K562 (cell line): ENCODE measurements at regions not wholly inside any gene's neighbourhood (a gene's known extent, or its start where the extent isn't known, plus 50 kb on each side); places are given as distances from the start of the nearest gene placed in this dataset.

Experiments
- CBFB ChIP-seq: sonication (generic); formaldehyde crosslinking; IDR thresholded peaks from 2 replicates; pipeline ENCODE4 v1.4.0; 2020; ENCODE audit warnings: mild to moderate bottlenecking, missing genetic modification reagents
- CBX8 ChIP-seq: fragments of 200-600 bp; sonication (generic); IDR thresholded peaks from 2 replicates; pipeline ENCODE4 v1.6.1; 2012; ENCODE audit warnings: borderline replicate concordance, mixed run types, low read depth, mild to moderate bottlenecking, moderate library complexity, mixed read lengths, low read length, control low read depth, inconsistent platforms; ENCODE audit not compliant: poor library complexity, severe bottlenecking; ENCODE audit errors: extremely low read depth
- ERF ChIP-seq: fragments of 450-650 bp; formaldehyde crosslinking; IDR thresholded peaks from 2 replicates; pipeline ENCODE4 v1.4.0; 2020; ENCODE audit warnings: mild to moderate bottlenecking, mixed read lengths
- IRF1 ChIP-seq: sonication (generic); formaldehyde crosslinking; IDR thresholded peaks from 2 replicates; pipeline ENCODE4 v1.8.0; 2022; ENCODE audit warnings: missing genetic modification reagents, mild to moderate bottlenecking, borderline replicate concordance
- POLR3A ChIP-seq: IDR thresholded peaks from 2 replicates; pipeline ENCODE4 v1.6.1; 2011; ENCODE audit warnings: borderline replicate concordance, mild to moderate bottlenecking, moderate library complexity; ENCODE audit not compliant: insufficient read length, insufficient read depth; ENCODE audit errors: extremely low read depth
- SETDB1 ChIP-seq: IDR thresholded peaks from one replicate; pipeline ENCODE4 v1.6.1; 2012; ENCODE audit warnings: low read length, control low read depth, inconsistent platforms
- SRF ChIP-seq, 2 experiments: fragments of 250-450, 450-650 bp in 1 of 2; sonication (Bioruptor Pico) in 1 of 2; sonication (generic) in 1 of 2; formaldehyde crosslinking; IDR thresholded peaks; 2 replicates each; pipeline versions ENCODE4 v1.5.0 to v1.5.1; 2020 to 2022; ENCODE audit warnings: mild to moderate bottlenecking in 1 of 2, missing genetic modification reagents in 1 of 2
- XRCC5 ChIP-seq: fragments of 200-400 bp; formaldehyde crosslinking; IDR thresholded peaks from 2 replicates; pipeline ENCODE4 v1.6.1; 2017; ENCODE audit warnings: low read depth, mild to moderate bottlenecking, low read length
- ZNF384 ChIP-seq: IDR thresholded peaks from 2 replicates; pipeline ENCODE4 v1.6.1; 2012; ENCODE audit warnings: low read depth, low read length, improper control_type of control experiment
- ZNF398 ChIP-seq: fragments of 250-450 bp; sonication (Bioruptor Pico); IDR thresholded peaks from 2 replicates; pipeline ENCODE4 v1.8.0; 2021; ENCODE audit warnings: moderate library complexity, mild to moderate bottlenecking, inconsistent platforms
- TF ChIP-seq, protein P1 (sequence below): sonication (generic); formaldehyde crosslinking; IDR thresholded peaks from 2 replicates; pipeline ENCODE4 v1.5.0; 2020; ENCODE audit warnings: missing genetic modification reagents
- TF ChIP-seq, protein P2 (sequence below), 3 experiments: IDR thresholded peaks in 2 of 3; conservative IDR thresholded peaks in 1 of 3; 2 replicates each; pipeline ENCODE4 v1.5.1; 2011 to 2012; ENCODE audit warnings: low read length in 3 of 3, mild to moderate bottlenecking in 3 of 3, control low read depth in 2 of 3, improper control_type of control experiment in 1 of 3, inconsistent platforms in 1 of 3, low read depth in 1 of 3, mixed read lengths in 1 of 3, moderate library complexity in 1 of 3; ENCODE audit not compliant: insufficient read depth in 2 of 3
- TF ChIP-seq, protein P3 (sequence below): fragments of 250-450 bp; sonication (Bioruptor Pico); IDR thresholded peaks from 2 replicates; pipeline ENCODE4 v1.8.0; 2022; ENCODE audit warnings: moderate library complexity, mild to moderate bottlenecking, inconsistent platforms

DNA sequence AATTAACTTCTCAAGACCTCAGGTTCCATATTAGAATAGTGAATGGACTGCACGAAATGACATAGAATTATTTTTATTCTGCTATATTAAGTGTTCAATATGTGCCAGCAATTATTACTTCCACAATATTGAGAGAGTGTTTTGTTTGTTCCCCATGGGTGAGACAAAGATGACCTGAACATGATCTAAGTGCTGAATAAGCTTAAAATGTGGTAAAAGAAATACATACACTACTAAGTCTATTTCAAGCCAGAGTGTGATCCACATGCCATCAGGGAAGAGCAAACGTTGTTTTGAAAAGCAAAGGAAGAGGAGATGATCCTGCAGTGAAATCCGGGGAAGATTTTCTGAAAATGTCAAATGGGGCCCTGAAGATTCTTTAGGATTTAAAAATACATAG lies 59.8 kb upstream of the RUNX1 start:
- TF ChIP-seq SETDB1 (no peak), SRF (CRISPR knock-in tag; IDR thresholded peaks at IDR 0.05) (no peak), CBX8 (no peak), XRCC5 (no peak), ZNF398 (no peak), ERF (CRISPR knock-in tag) (no peak), IRF1 (CRISPR knock-in tag) (no peak), POLR3A (no peak), CBFB (CRISPR knock-in tag) (no peak), ZNF384 (no peak)
- TF ChIP-seq, protein P1, sequence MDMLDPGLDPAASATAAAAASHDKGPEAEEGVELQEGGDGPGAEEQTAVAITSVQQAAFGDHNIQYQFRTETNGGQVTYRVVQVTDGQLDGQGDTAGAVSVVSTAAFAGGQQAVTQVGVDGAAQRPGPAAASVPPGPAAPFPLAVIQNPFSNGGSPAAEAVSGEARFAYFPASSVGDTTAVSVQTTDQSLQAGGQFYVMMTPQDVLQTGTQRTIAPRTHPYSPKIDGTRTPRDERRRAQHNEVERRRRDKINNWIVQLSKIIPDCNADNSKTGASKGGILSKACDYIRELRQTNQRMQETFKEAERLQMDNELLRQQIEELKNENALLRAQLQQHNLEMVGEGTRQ (CRISPR knock-in tag), result no peak
- TF ChIP-seq, protein P2, sequence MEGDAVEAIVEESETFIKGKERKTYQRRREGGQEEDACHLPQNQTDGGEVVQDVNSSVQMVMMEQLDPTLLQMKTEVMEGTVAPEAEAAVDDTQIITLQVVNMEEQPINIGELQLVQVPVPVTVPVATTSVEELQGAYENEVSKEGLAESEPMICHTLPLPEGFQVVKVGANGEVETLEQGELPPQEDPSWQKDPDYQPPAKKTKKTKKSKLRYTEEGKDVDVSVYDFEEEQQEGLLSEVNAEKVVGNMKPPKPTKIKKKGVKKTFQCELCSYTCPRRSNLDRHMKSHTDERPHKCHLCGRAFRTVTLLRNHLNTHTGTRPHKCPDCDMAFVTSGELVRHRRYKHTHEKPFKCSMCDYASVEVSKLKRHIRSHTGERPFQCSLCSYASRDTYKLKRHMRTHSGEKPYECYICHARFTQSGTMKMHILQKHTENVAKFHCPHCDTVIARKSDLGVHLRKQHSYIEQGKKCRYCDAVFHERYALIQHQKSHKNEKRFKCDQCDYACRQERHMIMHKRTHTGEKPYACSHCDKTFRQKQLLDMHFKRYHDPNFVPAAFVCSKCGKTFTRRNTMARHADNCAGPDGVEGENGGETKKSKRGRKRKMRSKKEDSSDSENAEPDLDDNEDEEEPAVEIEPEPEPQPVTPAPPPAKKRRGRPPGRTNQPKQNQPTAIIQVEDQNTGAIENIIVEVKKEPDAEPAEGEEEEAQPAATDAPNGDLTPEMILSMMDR (IDR thresholded peaks at IDR 0.05 in 2 of 3, conservative IDR thresholded peaks at IDR 0.05 in 1 of 3; ENCODE audit: insufficient read depth in 2 of 3, low read depth in 1 of 3, low read length in 3 of 3), result no peak
- TF ChIP-seq, protein P3, sequence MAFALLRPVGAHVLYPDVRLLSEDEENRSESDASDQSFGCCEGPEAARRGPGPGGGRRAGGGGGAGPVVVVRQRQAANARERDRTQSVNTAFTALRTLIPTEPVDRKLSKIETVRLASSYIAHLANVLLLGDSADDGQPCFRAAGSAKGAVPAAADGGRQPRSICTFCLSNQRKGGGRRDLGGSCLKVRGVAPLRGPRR (CRISPR knock-in tag), result no peak
